Breast epithelium (tissue), 4 donors: ENCODE measurements at regions not wholly inside any gene's neighbourhood (a gene's known extent, or its start where the extent isn't known, plus 50 kb on each side); places are given as distances from the start of the nearest gene placed in this dataset.

Experiments used
- DNase-seq, 2 donors: peaks; one replicate each; pipeline ENCODE4 v3.0.0-alpha.2; 2019; ENCODE audit warnings: low spot score in 2 of 2
- H3K27ac ChIP-seq, 2 donors: fragments of 200-600 bp; sonication (generic) in 1 of 2; one replicate each; pipeline ENCODE4 v1.5.1; 2016 to 2019; ENCODE audit warnings: mild to moderate bottlenecking in 1 of 2
- H3K27me3 ChIP-seq, 2 donors: fragments of 200-600 bp; sonication (generic) in 1 of 2; one replicate each; pipeline versions ENCODE4 v1.5.1 to v1.6.0; 2017 to 2019; ENCODE audit warnings: control low read depth in 1 of 2, mild to moderate bottlenecking in 1 of 2
- H3K36me3 ChIP-seq: fragments of 200-600 bp; one replicate; pipeline ENCODE4 v1.5.1; 2019
- H3K4me1 ChIP-seq, 2 donors: fragments of 200-600 bp; sonication (generic); one replicate each; pipeline ENCODE4 v1.5.1; 2016 to 2019; ENCODE audit warnings: control low read depth in 1 of 2
- H3K4me3 ChIP-seq, 3 donors: fragments of 200-600 bp; sonication (generic); 1 replicate in 2 of 3; 2 replicates in 1 of 3; pipeline ENCODE4 v1.5.1; 2016 to 2019; ENCODE audit warnings: mild to moderate bottlenecking in 3 of 3, moderate library complexity in 2 of 3
- H3K9me3 ChIP-seq, 2 donors: fragments of 200-600 bp; sonication (generic) in 1 of 2; one replicate each; pipeline ENCODE4 v1.5.1; 2016 to 2019; ENCODE audit warnings: control low read depth in 1 of 2
- POLR2A ChIP-seq: fragments of 450-650 bp; IDR thresholded peaks from one replicate; pipeline ENCODE4 v1.6.1; 2016; ENCODE audit warnings: antibody characterized with exemption, mild to moderate bottlenecking, moderate library complexity
- POLR2AphosphoS5 ChIP-seq, 3 donors: sonication (generic); formaldehyde crosslinking; IDR thresholded peaks; one replicate each; pipeline ENCODE4 v1.6.1; 2017; ENCODE audit warnings: antibody characterized with exemption in 3 of 3
- intact Hi-C: fragments of 100-400 bp; cut with DNase I; formaldehyde crosslinking; loops from one replicate; pipeline ENCODE4 v1.15.1; 2023; ENCODE audit warnings: low total_unique reads
- TF ChIP-seq, protein P1 (sequence below), 3 donors: fragments of 450-650 bp; IDR thresholded peaks; one replicate each; pipeline ENCODE4 v1.5.1; 2016 to 2017; ENCODE audit warnings: antibody characterized with exemption in 3 of 3, mild to moderate bottlenecking in 3 of 3, moderate library complexity in 3 of 3

DNA sequence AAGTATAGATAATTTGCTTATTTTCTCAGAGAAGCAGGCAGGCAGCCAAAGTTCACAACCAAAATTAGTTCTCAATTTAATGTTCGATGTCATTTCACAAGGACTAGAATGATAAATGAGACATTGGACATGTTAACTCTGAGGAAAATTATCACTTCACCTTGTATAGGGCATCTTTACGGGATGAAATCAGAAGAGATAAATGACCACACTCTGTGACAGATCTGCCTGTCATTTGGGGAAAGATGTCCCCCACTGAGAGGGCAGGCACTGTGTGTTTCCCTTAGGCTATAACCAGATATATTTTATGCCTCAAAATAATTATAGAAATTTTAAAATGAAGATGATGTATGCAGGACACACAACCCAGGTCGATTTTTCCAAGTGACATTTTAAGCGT lies 642.9 kb downstream of the BRINP3 start:
- Histone ChIP-seq H3K27me3 (no peaks in the 10 kb centered on the region), H3K36me3 (no peaks in the 10 kb centered on the region), H3K4me3 (no peak overlapping the region), H3K9me3 (no peaks in the 10 kb centered on the region), H3K27ac (no peak overlapping the region), H3K4me1 (no peaks in the 10 kb centered on the region)
- TF ChIP-seq POLR2A = no peak
- TF ChIP-seq, protein P1, sequence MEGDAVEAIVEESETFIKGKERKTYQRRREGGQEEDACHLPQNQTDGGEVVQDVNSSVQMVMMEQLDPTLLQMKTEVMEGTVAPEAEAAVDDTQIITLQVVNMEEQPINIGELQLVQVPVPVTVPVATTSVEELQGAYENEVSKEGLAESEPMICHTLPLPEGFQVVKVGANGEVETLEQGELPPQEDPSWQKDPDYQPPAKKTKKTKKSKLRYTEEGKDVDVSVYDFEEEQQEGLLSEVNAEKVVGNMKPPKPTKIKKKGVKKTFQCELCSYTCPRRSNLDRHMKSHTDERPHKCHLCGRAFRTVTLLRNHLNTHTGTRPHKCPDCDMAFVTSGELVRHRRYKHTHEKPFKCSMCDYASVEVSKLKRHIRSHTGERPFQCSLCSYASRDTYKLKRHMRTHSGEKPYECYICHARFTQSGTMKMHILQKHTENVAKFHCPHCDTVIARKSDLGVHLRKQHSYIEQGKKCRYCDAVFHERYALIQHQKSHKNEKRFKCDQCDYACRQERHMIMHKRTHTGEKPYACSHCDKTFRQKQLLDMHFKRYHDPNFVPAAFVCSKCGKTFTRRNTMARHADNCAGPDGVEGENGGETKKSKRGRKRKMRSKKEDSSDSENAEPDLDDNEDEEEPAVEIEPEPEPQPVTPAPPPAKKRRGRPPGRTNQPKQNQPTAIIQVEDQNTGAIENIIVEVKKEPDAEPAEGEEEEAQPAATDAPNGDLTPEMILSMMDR (IDR thresholded peaks at IDR 0.05) = no peak
- no peak for TF ChIP-seq POLR2AphosphoS5 (IDR thresholded peaks at IDR 0.05)
- intact Hi-C loops = no loop called here
- no peak for DNase-seq

DNA sequence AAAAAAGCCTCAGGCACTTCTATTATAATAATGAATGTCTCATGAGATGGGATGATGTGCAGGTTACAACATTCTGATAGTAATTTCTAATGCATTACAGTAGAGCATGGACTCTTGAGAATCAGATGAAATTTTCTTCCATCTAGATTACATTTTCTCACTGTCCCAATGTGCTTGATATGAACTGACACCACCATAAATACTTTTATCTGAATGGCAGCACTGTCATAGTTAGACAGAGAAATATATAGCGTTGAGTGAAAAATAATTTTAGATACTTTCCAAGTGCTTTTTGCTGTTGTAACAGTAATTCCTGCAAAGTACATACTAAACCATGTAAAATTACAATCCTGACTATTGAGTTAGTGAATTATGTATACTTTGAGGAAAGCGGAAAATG lies 630.1 kb downstream of the BRINP3 start:
- H3K36me3 ChIP-seq = no peaks in the 10 kb centered on the region

DNA sequence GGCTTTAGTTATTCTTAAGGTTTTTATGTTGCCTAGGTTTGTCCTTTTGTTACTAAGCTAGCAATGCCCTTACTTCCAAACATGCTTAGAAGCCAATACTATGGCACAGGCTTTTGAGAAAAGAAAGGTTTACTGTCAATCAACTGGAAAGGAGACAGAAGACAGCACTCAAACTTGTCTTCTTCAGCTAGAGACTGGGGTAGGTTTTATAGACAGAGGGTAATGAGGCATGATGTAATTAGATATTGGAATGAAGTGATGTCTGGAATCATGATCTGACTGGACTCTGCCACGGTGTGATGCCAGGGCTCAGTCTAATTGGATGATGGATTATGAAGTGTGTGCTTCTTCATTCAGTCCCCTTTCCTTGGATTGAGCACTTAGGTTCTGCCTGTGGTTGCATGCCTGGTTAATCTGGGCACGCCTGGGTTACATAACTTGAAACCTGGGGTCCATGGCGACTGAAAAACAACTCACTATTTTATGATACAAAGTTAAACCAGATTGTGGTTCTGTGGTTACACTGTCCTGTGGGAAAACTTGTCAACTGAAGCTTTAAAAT lies 625.8 kb downstream of the BRINP3 start:
- H3K27ac ChIP-seq = no peak overlapping the region
- H3K4me1 ChIP-seq = no peaks in the 10 kb centered on the region
- no peak for DNase-seq
- no peak overlapping the region for H3K4me3 ChIP-seq
- H3K36me3 ChIP-seq = no peaks in the 10 kb centered on the region
- intact Hi-C loops = no loop called here
- no peaks in the 10 kb centered on the region for H3K27me3 ChIP-seq
- no peak for TF ChIP-seq POLR2A
- no peak for TF ChIP-seq POLR2AphosphoS5 (IDR thresholded peaks at IDR 0.05)
- TF ChIP-seq, protein P1 (IDR thresholded peaks at IDR 0.05) = no peak
- H3K9me3 ChIP-seq = peaks cover 0 to 3% of the 10 kb centered on the region in 2 donors

More for the DNA sequence above, 630.1 kb downstream of the BRINP3 start:
- no peak for DNase-seq
- Histone ChIP-seq H3K9me3 (no peaks in the 10 kb centered on the region), H3K27me3 (no peaks in the 10 kb centered on the region), H3K27ac (no peak overlapping the region), H3K4me3 (no peak overlapping the region), H3K4me1 (no peaks in the 10 kb centered on the region)
- no peak for TF ChIP-seq POLR2A
- TF ChIP-seq, protein P1 (IDR thresholded peaks at IDR 0.05) = no peak
- TF ChIP-seq POLR2AphosphoS5 (IDR thresholded peaks at IDR 0.05) = no peak
- intact Hi-C loops = no loop called here

DNA sequence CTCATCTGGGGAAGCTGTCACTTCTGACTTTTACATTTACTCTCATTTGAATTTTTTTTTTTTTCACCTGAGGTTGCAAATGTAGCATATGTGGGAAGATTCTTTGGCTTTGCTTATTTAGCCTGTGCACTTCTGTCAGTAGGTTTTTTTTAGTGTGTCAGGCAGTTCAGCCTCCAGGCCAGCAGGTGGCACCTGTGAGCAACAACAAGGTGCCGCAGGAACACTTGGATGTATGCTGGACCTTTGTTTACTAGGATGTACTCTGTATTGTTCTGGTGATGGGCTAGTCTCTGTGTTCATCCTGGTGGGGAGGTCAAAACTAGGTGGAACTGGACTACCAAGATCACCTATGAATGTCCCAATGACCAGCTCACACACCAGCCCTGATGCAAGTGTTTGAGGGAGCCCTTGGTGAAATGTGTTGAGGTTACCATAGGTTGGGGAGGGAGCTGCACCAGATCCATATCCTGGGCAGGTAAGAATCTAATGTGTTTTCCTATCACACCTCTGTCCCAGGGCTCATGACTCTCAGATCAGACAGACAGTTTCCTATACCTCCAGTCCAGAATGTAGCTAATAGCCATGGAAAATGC lies 618.2 kb downstream of the BRINP3 start:
- Histone ChIP-seq H3K9me3 (peaks cover 0 to 7% of the 10 kb centered on the region in 2 donors), H3K4me1 (no peaks in the 10 kb centered on the region), H3K4me3 (no peak overlapping the region), H3K27me3 (no peaks in the 10 kb centered on the region), H3K36me3 (no peaks in the 10 kb centered on the region), H3K27ac (no peak overlapping the region)
- intact Hi-C loops = no loop called here
- no peak for DNase-seq
- no peak for TF ChIP-seq POLR2AphosphoS5 (IDR thresholded peaks at IDR 0.05)
- no peak for TF ChIP-seq POLR2A
- TF ChIP-seq, protein P1 (IDR thresholded peaks at IDR 0.05) = no peak

DNA sequence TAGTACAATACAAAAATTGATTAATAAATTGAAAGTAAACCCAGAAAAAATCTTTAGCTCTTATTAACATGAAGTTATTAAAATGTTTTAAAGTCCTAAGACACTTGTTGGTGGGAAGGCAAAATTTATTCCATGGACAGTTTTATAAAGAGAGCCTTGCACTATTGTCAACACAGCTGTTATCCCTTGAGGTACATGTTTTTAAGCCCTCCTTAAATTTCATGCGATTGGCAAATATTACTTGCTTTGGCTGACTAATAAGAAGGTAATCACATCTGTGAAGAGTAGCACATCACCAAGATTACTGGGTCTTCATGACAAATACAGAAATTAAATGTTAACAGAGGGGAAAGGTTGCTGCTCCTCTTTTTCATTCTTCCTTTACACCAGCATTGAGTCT lies 611.1 kb downstream of the BRINP3 start:
- no peak overlapping the region for H3K4me3 ChIP-seq
- no peaks in the 10 kb centered on the region for H3K4me1 ChIP-seq
- TF ChIP-seq, protein P1 (IDR thresholded peaks at IDR 0.05) = no peak
- TF ChIP-seq POLR2AphosphoS5 (IDR thresholded peaks at IDR 0.05) = no peak
- no peak for TF ChIP-seq POLR2A
- no peaks in the 10 kb centered on the region for H3K36me3 ChIP-seq
- DNase-seq = no peak
- no peaks in the 10 kb centered on the region for H3K27me3 ChIP-seq
- H3K27ac ChIP-seq = no peak overlapping the region
- peaks cover 0 to 4% of the 10 kb centered on the region in 2 donors for H3K9me3 ChIP-seq
- intact Hi-C loops = no loop called here
